Ascending aorta (tissue), 2 donors: ENCODE measurements at regions not wholly inside any gene's neighbourhood (a gene's known extent, or its start where the extent isn't known, plus 50 kb on each side); places are given as distances from the start of the nearest gene placed in this dataset.

Source experiments
- DNase-seq, 2 donors: peaks; one replicate each; pipeline ENCODE4 v3.0.0-alpha.2; 2019; ENCODE audit warnings: low spot score in 2 of 2
- H3K27ac ChIP-seq, 2 donors: fragments of 200-600 bp; sonication (generic); one replicate each; pipeline ENCODE4 v1.5.1; 2016 to 2017; ENCODE audit warnings: mild to moderate bottlenecking in 1 of 2
- H3K27me3 ChIP-seq: fragments of 200-600 bp; sonication (generic); one replicate; pipeline ENCODE4 v1.5.1; 2017
- H3K36me3 ChIP-seq, 2 donors: fragments of 200-600 bp; sonication (generic); one replicate each; pipeline ENCODE4 v1.5.1; 2016
- H3K4me1 ChIP-seq, 2 donors: fragments of 200-600 bp; sonication (generic); one replicate each; pipeline ENCODE4 v1.5.1; 2016 to 2017; ENCODE audit warnings: mild to moderate bottlenecking in 1 of 2
- H3K4me3 ChIP-seq, 2 donors: fragments of 200-600 bp; sonication (generic); one replicate each; pipeline ENCODE4 v1.5.1; 2016 to 2017; ENCODE audit warnings: mild to moderate bottlenecking in 1 of 2
- H3K9me3 ChIP-seq, 2 donors: fragments of 200-600 bp; sonication (generic); one replicate each; pipeline ENCODE4 v1.5.1; 2016
- CTCF ChIP-seq, 3 experiments: fragments of 200-600 bp in 2 of 3; fragments of 450-650 bp in 1 of 3; sonication (generic) in 2 of 3; IDR thresholded peaks; one replicate each; pipeline ENCODE4 v1.5.1; 2016 to 2019; ENCODE audit warnings: antibody characterized with exemption in 3 of 3, mild to moderate bottlenecking in 1 of 3, moderate library complexity in 1 of 3
- intact Hi-C: fragments of 100-400 bp; cut with DNase I; formaldehyde crosslinking; loops from one replicate; pipeline ENCODE4 v1.15.1; 2023

GRCh38 chr6:105539911-105540310 lies 137.0 kb upstream of the PREP start:
- no peak for TF ChIP-seq CTCF (IDR thresholded peaks at IDR 0.05)
- H3K27ac ChIP-seq, result no peak overlapping the region
- H3K27me3 ChIP-seq, result no peaks in the 10 kb centered on the region
- H3K9me3 ChIP-seq, result no peaks in the 10 kb centered on the region
- H3K36me3 ChIP-seq, result no peaks in the 10 kb centered on the region
- intact Hi-C loops, result no loop called here
- no peak overlapping the region for H3K4me3 ChIP-seq
- no peaks in the 10 kb centered on the region for H3K4me1 ChIP-seq
- DNase-seq, result no peak

GRCh38 chr6:105537981-105538578 lies 135.2 kb upstream of the PREP start:
- intact Hi-C loops, result no loop called here
- no peaks in the 10 kb centered on the region for H3K9me3 ChIP-seq
- TF ChIP-seq CTCF (IDR thresholded peaks at IDR 0.05), result no peak
- no peaks in the 10 kb centered on the region for H3K27me3 ChIP-seq
- H3K27ac ChIP-seq, result no peak overlapping the region
- H3K36me3 ChIP-seq, result no peaks in the 10 kb centered on the region
- DNase-seq, result no peak
- H3K4me1 ChIP-seq, result no peaks in the 10 kb centered on the region
- H3K4me3 ChIP-seq, result no peak overlapping the region

GRCh38 chr6:105536961-105537360 lies 134.1 kb upstream of the PREP start:
- TF ChIP-seq CTCF (IDR thresholded peaks at IDR 0.05), result no peak
- no peaks in the 10 kb centered on the region for H3K4me1 ChIP-seq
- H3K27ac ChIP-seq, result no peak overlapping the region
- intact Hi-C loops, result no loop called here
- no peaks in the 10 kb centered on the region for H3K27me3 ChIP-seq
- no peak for DNase-seq
- H3K36me3 ChIP-seq, result no peaks in the 10 kb centered on the region
- no peaks in the 10 kb centered on the region for H3K9me3 ChIP-seq
- H3K4me3 ChIP-seq, result no peak overlapping the region

- no peak for DNase-seq
- intact Hi-C loops, result no loop called here
- no peaks in the 10 kb centered on the region for H3K27me3 ChIP-seq
- no peak overlapping the region for H3K4me3 ChIP-seq
- H3K9me3 ChIP-seq, result no peaks in the 10 kb centered on the region
- H3K36me3 ChIP-seq, result no peaks in the 10 kb centered on the region
- no peak overlapping the region for H3K27ac ChIP-seq
- no peaks in the 10 kb centered on the region for H3K4me1 ChIP-seq
- no peak for TF ChIP-seq CTCF (IDR thresholded peaks at IDR 0.05)
These were observed 130.4 kb upstream of the PREP start for GRCh38 chr6:105533301-105533700.

- intact Hi-C loops, result no loop called here
- H3K4me3 ChIP-seq, result no peak overlapping the region
- H3K27me3 ChIP-seq, result no peaks in the 10 kb centered on the region
- H3K9me3 ChIP-seq, result no peaks in the 10 kb centered on the region
- no peak for TF ChIP-seq CTCF (IDR thresholded peaks at IDR 0.05)
- no peak for DNase-seq
- no peaks in the 10 kb centered on the region for H3K4me1 ChIP-seq
- H3K36me3 ChIP-seq, result no peaks in the 10 kb centered on the region
- no peak overlapping the region for H3K27ac ChIP-seq
These were observed 123.5 kb upstream of the PREP start for GRCh38 chr6:105526225-105526872.
